Endodermal cell (in vitro differentiated cells): ENCODE measurements at regions not wholly inside any gene's neighbourhood (a gene's known extent, or its start where the extent isn't known, plus 50 kb on each side); places are given as distances from the start of the nearest gene placed in this dataset.

Experiments used
- DNase-seq: peaks from one replicate; pipeline ENCODE4 v3.0.0-alpha.2; 2017
- H3K27ac ChIP-seq: 2 replicates; pipeline ENCODE4 v1.5.1; 2013; ENCODE audit warnings: mild to moderate bottlenecking, low read depth, low read length, moderate library complexity
- H3K27me3 ChIP-seq: 2 replicates; pipeline ENCODE4 v1.6.1; 2013; ENCODE audit warnings: mild to moderate bottlenecking, low read length, moderate library complexity; ENCODE audit not compliant: insufficient read depth, control insufficient read depth, poor library complexity, severe bottlenecking
- H3K36me3 ChIP-seq: 2 replicates; pipeline ENCODE4 v1.7.0; 2013; ENCODE audit warnings: mild to moderate bottlenecking, low read length, moderate library complexity; ENCODE audit not compliant: control insufficient read depth, insufficient read depth
- H3K4me1 ChIP-seq: one replicate; pipeline ENCODE4 v1.7.0; 2013; ENCODE audit warnings: low read length; ENCODE audit not compliant: control insufficient read depth, insufficient read depth
- H3K4me3 ChIP-seq: 2 replicates; pipeline ENCODE4 v1.5.1; 2013; ENCODE audit warnings: mild to moderate bottlenecking, low read length, moderate library complexity
- H3K9ac ChIP-seq: 2 replicates; pipeline ENCODE4 v1.6.1; 2013; ENCODE audit warnings: mild to moderate bottlenecking, low read length, moderate library complexity; ENCODE audit not compliant: poor library complexity, severe bottlenecking; ENCODE audit errors: extremely low read depth
- H3K9me3 ChIP-seq: 2 replicates; pipeline ENCODE4 v1.6.1; 2013; ENCODE audit warnings: mild to moderate bottlenecking, low read length, moderate library complexity; ENCODE audit not compliant: control insufficient read depth
- H3K27ac Mint-ChIP-seq: 2 replicates; pipeline ENCODE4 v1.8.0; 2020; ENCODE audit warnings: mixed read lengths
- H3K27me3 Mint-ChIP-seq: 2 replicates; pipeline ENCODE4 v1.8.0; 2021; ENCODE audit warnings: mild to moderate bottlenecking, mixed read lengths; ENCODE audit not compliant: insufficient read depth
- H3K36me3 Mint-ChIP-seq: 2 replicates; pipeline ENCODE4 v1.8.0; 2020; ENCODE audit warnings: low read depth, mixed read lengths
- H3K4me1 Mint-ChIP-seq: 2 replicates; pipeline ENCODE4 v1.8.0; 2020; ENCODE audit warnings: mixed read lengths
- H3K4me3 Mint-ChIP-seq: 2 replicates; pipeline ENCODE4 v1.8.0; 2020; ENCODE audit warnings: mild to moderate bottlenecking, moderate library complexity, mixed read lengths
- H3K9me3 Mint-ChIP-seq: 2 replicates; pipeline ENCODE4 v1.8.0; 2020; ENCODE audit warnings: mild to moderate bottlenecking, mixed read lengths
- CTCF ChIP-seq: fragments of 200-600 bp; sonication (generic); conservative IDR thresholded peaks from 2 replicates; pipeline ENCODE4 v1.5.0; 2021; ENCODE audit warnings: antibody characterized with exemption, mild to moderate bottlenecking
- WGBS, 2 experiments: methylation state at CpG; one replicate each; pipeline versions ENCODE4 v1.1.5 to v1.1.7; 2013; ENCODE audit warnings: missing lambda C conversion rate in 2 of 2, mixed read lengths in 1 of 2; ENCODE audit not compliant: insufficient coverage in 1 of 2, insufficient read length in 1 of 2; 5-methylcytosine and 5-hydroxymethylcytosine counted together

GRCh38 chr10:56487746-56488145 is 126.7 kb upstream of the ZWINT start:
- no peak overlapping the region for H3K27ac ChIP-seq
- WGBS, 2 experiments, result 91% methylated on average over 3 of the region's 3 CpGs; no CpG with 5 or more reads in 1 of the 2 experiments
- no peak overlapping the region for H3K9ac ChIP-seq
- no peak overlapping the region for H3K4me3 Mint-ChIP-seq
- H3K9me3 ChIP-seq, result no peaks in the 10 kb centered on the region
- no peaks in the 10 kb centered on the region for H3K36me3 ChIP-seq
- DNase-seq, result no peak
- H3K36me3 Mint-ChIP-seq, result no peaks in the 10 kb centered on the region
- no peak overlapping the region for H3K4me3 ChIP-seq
- no peak overlapping the region for H3K27ac Mint-ChIP-seq
- no peaks in the 10 kb centered on the region for H3K4me1 ChIP-seq
- TF ChIP-seq CTCF, result no peak
- no peaks in the 10 kb centered on the region for H3K27me3 ChIP-seq
- no peaks in the 10 kb centered on the region for H3K9me3 Mint-ChIP-seq
- H3K4me1 Mint-ChIP-seq, result no peaks in the 10 kb centered on the region
- H3K27me3 Mint-ChIP-seq, result no peaks in the 10 kb centered on the region

- H3K4me3 Mint-ChIP-seq, result no peak overlapping the region
- 80 to 83% methylated on average over 1 to 2 of the region's 3 CpGs for WGBS, 2 experiments
- no peak for TF ChIP-seq CTCF
- Histone ChIP-seq H3K4me1 (no peaks in the 10 kb centered on the region), H3K27me3 (no peaks in the 10 kb centered on the region), H3K9me3 (no peaks in the 10 kb centered on the region), H3K4me3 (no peak overlapping the region), H3K9ac (no peak overlapping the region), H3K27ac (no peak overlapping the region), H3K36me3 (no peaks in the 10 kb centered on the region)
- H3K36me3 Mint-ChIP-seq, result no peaks in the 10 kb centered on the region
- H3K27me3 Mint-ChIP-seq, result no peaks in the 10 kb centered on the region
- H3K27ac Mint-ChIP-seq, result no peak overlapping the region
- DNase-seq, result no peak
- H3K9me3 Mint-ChIP-seq, result no peaks in the 10 kb centered on the region
- H3K4me1 Mint-ChIP-seq, result no peaks in the 10 kb centered on the region
Measured at GRCh38 chr10:56481521-56482091, 120.5 kb upstream of the ZWINT start.

DNA sequence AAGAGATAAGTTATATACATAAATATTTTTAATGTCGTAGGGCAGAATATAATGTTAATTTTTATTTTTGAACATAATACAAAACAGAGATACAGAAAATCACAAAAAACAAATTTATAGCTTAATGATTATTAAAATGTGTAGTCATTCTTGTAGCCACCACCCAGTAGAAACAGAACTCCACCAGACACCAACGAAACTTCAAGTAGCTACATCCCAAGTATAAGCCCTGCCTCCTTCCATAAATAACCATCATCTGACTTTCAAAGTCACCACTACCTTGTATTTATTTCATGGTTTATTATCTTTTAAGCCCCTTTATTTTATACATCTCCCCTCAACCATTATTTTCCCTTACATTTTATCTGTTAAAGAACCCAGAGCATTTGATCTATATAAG is 111.9 kb upstream of the ZWINT start:
- H3K9me3 ChIP-seq, result no peaks in the 10 kb centered on the region
- DNase-seq, result no peak
- Mint-ChIP-seq H3K27me3 (no peaks in the 10 kb centered on the region), H3K9me3 (peaks cover 4% of the 10 kb centered on the region), H3K27ac (no peak overlapping the region), H3K36me3 (no peaks in the 10 kb centered on the region), H3K4me1 (no peaks in the 10 kb centered on the region), H3K4me3 (no peak overlapping the region)
- H3K9ac ChIP-seq, result no peak overlapping the region
- H3K4me1 ChIP-seq, result no peaks in the 10 kb centered on the region
- no peaks in the 10 kb centered on the region for H3K27me3 ChIP-seq
- no peak for TF ChIP-seq CTCF
- no peaks in the 10 kb centered on the region for H3K36me3 ChIP-seq
- no peak overlapping the region for H3K4me3 ChIP-seq
- no peak overlapping the region for H3K27ac ChIP-seq
- WGBS, 2 experiments, result 90% methylated on average over 1 of the region's 2 CpGs; no CpG with 5 or more reads in 1 of the 2 experiments
